Ovary (tissue), 7 donors: ENCODE measurements at regions not wholly inside any gene's neighbourhood (a gene's known extent, or its start where the extent isn't known, plus 50 kb on each side); places are given as distances from the start of the nearest gene placed in this dataset.

Experiments used
- DNase-seq, 5 donors: peaks; one replicate each; pipeline ENCODE4 v3.0.0-alpha.2; 2019 to 2020
- H3K27ac ChIP-seq, 2 donors: fragments of 200-600 bp; one replicate each; pipeline versions ENCODE4 v1.5.1 to v1.8.0; 2019 to 2022
- H3K27me3 ChIP-seq: fragments of 200-600 bp; one replicate; pipeline ENCODE4 v1.8.0; 2022
- H3K36me3 ChIP-seq: fragments of 200-600 bp; sonication (generic); one replicate; pipeline ENCODE4 v1.5.1; 2019
- H3K4me1 ChIP-seq: one replicate; pipeline ENCODE4 v1.8.1; 2013; ENCODE audit warnings: mild to moderate bottlenecking, moderate library complexity; ENCODE audit not compliant: insufficient read depth
- H3K4me3 ChIP-seq: fragments of 200-600 bp; sonication (generic); one replicate; pipeline ENCODE4 v1.5.1; 2017
- H3K9me3 ChIP-seq, 2 donors: fragments of 200-600 bp in 1 of 2; sonication (generic) in 1 of 2; one replicate each; pipeline versions ENCODE4 v1.5.1 to v1.8.1; 2013 to 2019; ENCODE audit warnings: mild to moderate bottlenecking in 1 of 2, moderate library complexity in 1 of 2
- EP300 ChIP-seq: sonication (generic); formaldehyde crosslinking; IDR thresholded peaks from one replicate; pipeline ENCODE4 v1.6.1; 2017; ENCODE audit warnings: antibody characterized with exemption
- POLR2A ChIP-seq: fragments of 450-650 bp; IDR thresholded peaks from one replicate; pipeline ENCODE4 v1.6.1; 2017; ENCODE audit warnings: antibody characterized with exemption, mild to moderate bottlenecking, moderate library complexity
- WGBS, 3 donors: extraction: QIAGEN DNeasy Blood & Tissue Kit in 1 of 3; methylation state at CpG; one replicate each; pipeline versions ENCODE4 v1.1.5 to v1.1.7; 2013 to 2017; 5-methylcytosine and 5-hydroxymethylcytosine counted together
- intact Hi-C, 4 donors: fragments of 100-400 bp; cut with DNase I; formaldehyde crosslinking; loops; one replicate each; pipeline versions ENCODE4 v1.11.0 to v1.15.1; 2022 to 2023
- TF ChIP-seq, protein P1 (sequence below), 3 donors: fragments of 450-650 bp in 2 of 3; fragments of 200-600 bp in 1 of 3; IDR thresholded peaks; one replicate each; pipeline versions ENCODE4 v1.5.1 to v1.8.0; 2016 to 2022; ENCODE audit warnings: antibody characterized with exemption in 3 of 3, mild to moderate bottlenecking in 1 of 3
- donor health status: DM: no; HTN: no; CAD: no; lungs with moderate emphysema.
- donor health status: DM: no; HTN: no; CAD: no.
- donor health status: Bipolar disorder and iron deficiency.
- donor health status: DM: no; HTN: no; CAD: no.
- donor health status: DM: yes; HTN: yes; CAD: no.

DNA sequence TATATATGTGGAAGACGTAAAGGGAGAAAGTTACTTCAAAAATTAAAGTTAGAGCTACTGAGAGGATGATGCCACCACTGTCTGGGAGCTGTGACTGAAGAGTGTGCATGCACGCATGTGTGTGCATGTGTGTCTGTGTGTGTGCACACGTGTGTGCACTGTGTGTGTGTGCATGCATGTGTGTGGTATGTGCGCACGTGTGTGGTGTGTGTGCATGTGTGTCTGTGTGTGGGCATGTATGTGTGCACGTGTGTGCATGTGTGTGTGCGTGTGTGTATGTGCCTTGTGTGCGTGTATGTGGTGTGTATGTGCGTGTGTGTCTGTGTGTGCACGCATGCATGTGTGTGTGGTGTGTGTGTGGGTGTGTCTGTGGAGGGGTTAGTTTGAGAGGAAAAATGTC, 473.4 kb downstream of the CMPK2 start:
- WGBS, 3 donors, result 87 to 90% (median 89%) methylated on average over 10 of the region's 10 CpGs
- H3K9me3 ChIP-seq, result no peaks in the 10 kb centered on the region
- no peak overlapping the region for H3K4me3 ChIP-seq
- TF ChIP-seq, protein P1, sequence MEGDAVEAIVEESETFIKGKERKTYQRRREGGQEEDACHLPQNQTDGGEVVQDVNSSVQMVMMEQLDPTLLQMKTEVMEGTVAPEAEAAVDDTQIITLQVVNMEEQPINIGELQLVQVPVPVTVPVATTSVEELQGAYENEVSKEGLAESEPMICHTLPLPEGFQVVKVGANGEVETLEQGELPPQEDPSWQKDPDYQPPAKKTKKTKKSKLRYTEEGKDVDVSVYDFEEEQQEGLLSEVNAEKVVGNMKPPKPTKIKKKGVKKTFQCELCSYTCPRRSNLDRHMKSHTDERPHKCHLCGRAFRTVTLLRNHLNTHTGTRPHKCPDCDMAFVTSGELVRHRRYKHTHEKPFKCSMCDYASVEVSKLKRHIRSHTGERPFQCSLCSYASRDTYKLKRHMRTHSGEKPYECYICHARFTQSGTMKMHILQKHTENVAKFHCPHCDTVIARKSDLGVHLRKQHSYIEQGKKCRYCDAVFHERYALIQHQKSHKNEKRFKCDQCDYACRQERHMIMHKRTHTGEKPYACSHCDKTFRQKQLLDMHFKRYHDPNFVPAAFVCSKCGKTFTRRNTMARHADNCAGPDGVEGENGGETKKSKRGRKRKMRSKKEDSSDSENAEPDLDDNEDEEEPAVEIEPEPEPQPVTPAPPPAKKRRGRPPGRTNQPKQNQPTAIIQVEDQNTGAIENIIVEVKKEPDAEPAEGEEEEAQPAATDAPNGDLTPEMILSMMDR (IDR thresholded peaks at IDR 0.05), result no peak
- TF ChIP-seq EP300 (no peak), POLR2A (no peak)
- H3K27me3 ChIP-seq, result no peaks in the 10 kb centered on the region
- intact Hi-C loops, result no loop called here
- no peaks in the 10 kb centered on the region for H3K36me3 ChIP-seq
- H3K4me1 ChIP-seq, result no peaks in the 10 kb centered on the region
- no peak overlapping the region for H3K27ac ChIP-seq
- DNase-seq, result no peak

DNA sequence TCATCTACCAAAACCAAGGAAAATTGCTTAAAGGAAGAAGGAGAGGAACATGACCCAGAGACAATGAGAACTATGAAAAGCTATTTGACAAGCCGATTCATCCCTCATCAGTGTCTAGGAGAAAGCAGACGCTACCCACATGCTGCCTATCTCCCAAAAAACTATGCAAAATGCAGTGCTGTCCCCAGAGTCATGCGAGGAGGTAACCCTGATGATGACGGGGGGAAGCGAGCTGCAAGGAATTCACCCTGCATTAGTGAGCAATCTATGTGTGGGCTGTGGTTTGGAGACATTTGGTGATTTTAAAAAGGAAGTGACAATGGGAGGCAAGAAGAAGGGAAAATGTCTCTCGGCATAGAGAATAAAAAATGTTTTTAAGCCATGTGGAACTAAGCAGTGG, 472.7 kb downstream of the CMPK2 start:
- intact Hi-C loops, result no loop called here
- Histone ChIP-seq H3K4me1 (no peaks in the 10 kb centered on the region), H3K27ac (no peak overlapping the region), H3K4me3 (no peak overlapping the region), H3K36me3 (no peaks in the 10 kb centered on the region), H3K9me3 (no peaks in the 10 kb centered on the region), H3K27me3 (no peaks in the 10 kb centered on the region)
- WGBS, 3 donors, result 59 to 81% (median 70%) methylated on average over 6 of the region's 6 CpGs
- TF ChIP-seq EP300 (no peak), POLR2A (no peak)
- TF ChIP-seq, protein P1 (IDR thresholded peaks at IDR 0.05), result no peak
- no peak for DNase-seq

DNA sequence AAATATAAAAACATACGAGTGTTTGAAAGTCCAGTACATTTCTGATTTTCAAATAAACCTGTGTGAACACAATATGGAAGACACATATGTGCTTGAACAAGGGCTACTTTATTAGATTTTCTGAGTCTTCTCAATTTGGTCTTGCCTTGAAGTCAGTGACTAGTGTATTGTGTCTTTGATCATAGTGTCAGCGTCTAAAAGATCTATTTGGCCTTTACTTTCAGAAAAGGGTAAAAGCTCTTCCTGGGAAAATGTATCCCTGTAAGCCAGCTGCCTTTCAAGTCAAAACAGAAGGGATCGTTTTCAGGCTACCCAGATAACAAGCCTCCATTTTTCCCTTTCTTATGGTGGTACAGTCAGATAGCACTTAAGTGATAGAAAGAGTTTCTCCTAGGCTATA, 471.9 kb downstream of the CMPK2 start:
- TF ChIP-seq, protein P1 (IDR thresholded peaks at IDR 0.05), result no peak
- TF ChIP-seq EP300 (no peak), POLR2A (no peak)
- intact Hi-C loops, result no loop called here
- no peaks in the 10 kb centered on the region for H3K4me1 ChIP-seq
- DNase-seq, result no peak
- WGBS, 3 donors, result 52 to 72% (median 52%) methylated on average over 3 of the region's 3 CpGs
- no peak overlapping the region for H3K4me3 ChIP-seq
- no peaks in the 10 kb centered on the region for H3K36me3 ChIP-seq
- H3K9me3 ChIP-seq, result no peaks in the 10 kb centered on the region
- no peak overlapping the region for H3K27ac ChIP-seq
- H3K27me3 ChIP-seq, result no peaks in the 10 kb centered on the region

DNA sequence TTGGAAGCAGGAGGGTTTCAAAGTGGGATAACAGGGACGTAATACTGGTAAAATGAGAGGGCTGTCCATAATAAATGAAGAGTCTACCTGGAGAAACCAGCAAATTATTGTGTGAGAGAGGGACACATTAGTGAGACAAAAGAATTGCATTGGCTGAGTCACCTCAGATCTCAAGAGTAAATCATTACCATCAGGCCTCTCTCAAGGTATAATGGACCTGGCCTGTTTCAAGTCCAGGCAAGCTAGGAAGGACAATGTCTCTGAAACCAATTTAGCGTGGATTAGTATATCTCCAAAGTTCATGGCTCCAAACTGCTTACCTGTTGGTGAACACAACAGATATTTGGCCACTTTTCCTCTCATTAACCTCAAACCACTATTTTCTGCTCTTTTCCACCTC, 471.4 kb downstream of the CMPK2 start:
- WGBS, 3 donors, result 82 to 87% (median 83%) methylated on average over 2 of the region's 2 CpGs
- Histone ChIP-seq H3K9me3 (no peaks in the 10 kb centered on the region), H3K4me1 (no peaks in the 10 kb centered on the region), H3K36me3 (no peaks in the 10 kb centered on the region), H3K27me3 (no peaks in the 10 kb centered on the region), H3K27ac (no peak overlapping the region), H3K4me3 (no peak overlapping the region)
- TF ChIP-seq EP300, result no peak
- no peak for TF ChIP-seq POLR2A
- TF ChIP-seq, protein P1 (IDR thresholded peaks at IDR 0.05), result no peak
- intact Hi-C loops, result no loop called here
- DNase-seq, result no peak

DNA sequence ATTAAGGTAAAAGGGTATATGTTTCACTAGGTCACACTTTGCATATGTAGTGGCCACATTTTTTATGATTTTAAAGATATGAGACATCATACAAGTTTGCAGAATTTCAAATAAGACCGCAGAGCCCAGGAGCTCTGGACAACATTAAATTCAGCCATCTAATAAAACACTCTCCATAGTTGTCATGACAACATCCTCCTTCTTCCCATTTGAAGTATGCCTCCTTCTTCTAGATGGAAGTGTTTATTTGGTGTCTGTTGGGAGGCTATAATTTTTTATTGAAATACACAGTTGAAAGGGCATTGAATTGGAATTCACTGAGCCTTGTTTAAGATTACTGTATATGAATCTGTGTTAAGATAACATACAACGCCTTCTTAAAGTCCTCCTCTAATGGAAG, 467.3 kb downstream of the CMPK2 start:
- no peak for DNase-seq
- WGBS, 3 donors, result 74 to 82% (median 78%) methylated on average over 2 of the region's 2 CpGs

More for the DNA sequence above, 467.3 kb downstream of the CMPK2 start:
- Histone ChIP-seq H3K4me1 (no peaks in the 10 kb centered on the region), H3K36me3 (no peaks in the 10 kb centered on the region), H3K27me3 (no peaks in the 10 kb centered on the region), H3K27ac (no peak overlapping the region), H3K4me3 (no peak overlapping the region), H3K9me3 (no peaks in the 10 kb centered on the region)
- intact Hi-C loops, result no loop called here
- TF ChIP-seq EP300 (no peak), POLR2A (no peak)
- TF ChIP-seq, protein P1 (IDR thresholded peaks at IDR 0.05), result no peak
